Activated CD8-positive, alpha-beta memory T cell treated with anti-CD3 and anti-CD28 coated beads for 1 hour (primary cell): ENCODE measurements at regions not wholly inside any gene's neighbourhood (a gene's known extent, or its start where the extent isn't known, plus 50 kb on each side); places are given as distances from the start of the nearest gene placed in this dataset.
"Not testable (repeated sequence)": the region's sequence is repeated elsewhere in the genome, so short reads cannot be mapped to it uniquely, and the experiment has no call there.

Experiments used
- DNase-seq, 2 donors: peaks; one replicate each; pipeline ENCODE4 v3.0.0-alpha.2; 2020; ENCODE audit warnings: low read depth in 1 of 2; ENCODE audit errors: extremely low read depth in 1 of 2

GRCh38 chr1:4062560-4062959 is 162.5 kb upstream of the C1orf174 start:
- no peak for DNase-seq

- no peak for DNase-seq
Measured at GRCh38 chr1:4062992-4063391, 162.9 kb upstream of the C1orf174 start.

- no peak for DNase-seq
Measured at GRCh38 chr1:4063516-4063915, 163.4 kb upstream of the C1orf174 start.

- no peak for DNase-seq
Measured at GRCh38 chr1:4064150-4064889, 164.2 kb upstream of the C1orf174 start.

GRCh38 chr1:4066860-4067599 is 167.0 kb upstream of the C1orf174 start:
- DNase-seq: no peak

GRCh38 chr1:4068076-4068475 is 168.0 kb upstream of the C1orf174 start:
- DNase-seq: no peak

- no peak for DNase-seq
Measured at GRCh38 chr1:4071653-4072052, 171.6 kb upstream of the C1orf174 start.

GRCh38 chr1:4072481-4073153 is 172.5 kb upstream of the C1orf174 start:
- DNase-seq: no peak

- no peak for DNase-seq
Measured at GRCh38 chr1:4075436-4076225, 175.6 kb upstream of the C1orf174 start.

GRCh38 chr1:4076346-4076745 is 176.3 kb upstream of the C1orf174 start:
- no peak for DNase-seq

GRCh38 chr1:4078091-4078962 is 178.3 kb upstream of the C1orf174 start:
- DNase-seq: not testable (repeated sequence)

- DNase-seq: no peak
Measured at GRCh38 chr1:4079815-4080214, 179.7 kb upstream of the C1orf174 start.

- DNase-seq: no peak
Measured at GRCh38 chr1:4081806-4082711, 182.0 kb upstream of the C1orf174 start.

GRCh38 chr1:4083231-4084047 is 183.4 kb upstream of the C1orf174 start:
- DNase-seq: no peak

GRCh38 chr1:4084048-4084431 is 184.0 kb upstream of the C1orf174 start:
- no peak for DNase-seq

- no peak for DNase-seq
Measured at GRCh38 chr1:4084446-4084845, 184.4 kb upstream of the C1orf174 start.

- DNase-seq: no peak
Measured at GRCh38 chr1:4084896-4085295, 184.8 kb upstream of the C1orf174 start.

- DNase-seq: no peak
Measured at GRCh38 chr1:4085546-4085945, 185.5 kb upstream of the C1orf174 start.
